ENCODE measurements at regions not wholly inside any gene's neighbourhood (a gene's known extent, or its start where the extent isn't known, plus 50 kb on each side); places are given as distances from the start of the nearest gene placed in this dataset.

GRCh38 chr1:222314839-222315238, 233.1 kb downstream of the HHIPL2 start:
- 98% methylated on average over 2 of the region's 2 CpGs for WGBS (ENCODE audit: low lambda C conversion rate, missing lambda C conversion rate)
- H3K4me3 ChIP-seq = no peak overlapping the region

GRCh38 chr1:222310836-222311235, 237.1 kb downstream of the HHIPL2 start:
- Histone ChIP-seq H3K9me3 (ENCODE audit: low read depth) (no peaks in the 10 kb centered on the region), H3K27me3 (no peaks in the 10 kb centered on the region), H3K27ac (no peak overlapping the region), H4K20me1 (ENCODE audit: insufficient read depth, poor library complexity, severe bottlenecking) (no peaks in the 10 kb centered on the region), H2AFZ (no peak overlapping the region), H3K4me2 (no peak overlapping the region), H3K79me2 (no peaks in the 10 kb centered on the region), H3K4me1 (ENCODE audit: insufficient read depth) (no peaks in the 10 kb centered on the region), H3K9me2 (replicated peaks; ENCODE audit: insufficient read depth) (no peaks in the 10 kb centered on the region), H3K36me3 (replicated peaks; ENCODE audit: insufficient read depth, low read depth) (no peaks in the 10 kb centered on the region), H3K4me3 (no peak overlapping the region)
- DNase-seq (ENCODE audit: low spot score) = no peak
- TF ChIP-seq CTCF (IDR thresholded peaks at IDR 0.05; ENCODE audit: poor library complexity) = no peak
- TF ChIP-seq EZH2 (IDR thresholded peaks at IDR 0.05; ENCODE audit: borderline replicate concordance) = no peak
- TF ChIP-seq EZH2phosphoT487 (IDR thresholded peaks at IDR 0.05; ENCODE audit: low read depth, severe bottlenecking, unreplicated experiment) = no peak
- 91% methylated on average over 5 of the region's 5 CpGs for WGBS (ENCODE audit: low lambda C conversion rate, missing lambda C conversion rate)

More at GRCh38 chr1:222314839-222315238, 233.1 kb downstream of the HHIPL2 start:
- Histone ChIP-seq H3K27me3 (no peaks in the 10 kb centered on the region), H3K27ac (no peak overlapping the region), H3K4me2 (no peak overlapping the region), H4K20me1 (ENCODE audit: insufficient read depth, poor library complexity, severe bottlenecking) (no peaks in the 10 kb centered on the region), H3K36me3 (replicated peaks; ENCODE audit: insufficient read depth, low read depth) (no peaks in the 10 kb centered on the region), H3K9me2 (replicated peaks; ENCODE audit: insufficient read depth) (no peaks in the 10 kb centered on the region), H3K79me2 (no peaks in the 10 kb centered on the region), H3K9me3 (ENCODE audit: low read depth) (no peaks in the 10 kb centered on the region), H2AFZ (no peak overlapping the region), H3K4me1 (ENCODE audit: insufficient read depth) (no peaks in the 10 kb centered on the region)
- no peak for DNase-seq (ENCODE audit: low spot score)
- no peak for TF ChIP-seq CTCF (IDR thresholded peaks at IDR 0.05; ENCODE audit: poor library complexity)

DNA sequence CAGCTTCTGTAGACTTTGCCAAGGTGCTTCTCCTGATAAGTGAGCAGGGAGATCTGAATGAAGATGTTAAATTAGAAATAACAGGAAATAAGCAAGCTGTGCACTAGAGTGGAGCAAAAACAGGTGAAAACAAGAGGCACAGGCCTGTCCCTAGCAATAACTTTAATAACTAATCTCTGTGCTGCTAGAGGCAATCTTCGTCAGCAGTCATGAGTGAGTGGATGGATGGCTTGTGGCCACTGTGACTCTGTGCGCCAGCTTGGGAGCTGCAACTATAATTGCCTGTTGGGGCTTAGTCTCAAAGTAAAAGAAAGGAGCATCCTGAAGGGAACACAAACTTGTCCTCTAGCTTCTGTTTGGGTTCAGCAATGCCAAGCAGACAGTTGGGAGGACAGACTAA, 240.3 kb downstream of the HHIPL2 start:
- H3K79me2 ChIP-seq = no peaks in the 10 kb centered on the region
- no peaks in the 10 kb centered on the region for H3K4me1 ChIP-seq (ENCODE audit: insufficient read depth)
- no peak overlapping the region for H2AFZ ChIP-seq
- H3K4me2 ChIP-seq = no peak overlapping the region
- no peaks in the 10 kb centered on the region for H3K27me3 ChIP-seq
- DNase-seq (ENCODE audit: low spot score) = no peak
- TF ChIP-seq EZH2 (IDR thresholded peaks at IDR 0.05; ENCODE audit: borderline replicate concordance) (no peak), EZH2phosphoT487 (IDR thresholded peaks at IDR 0.05; ENCODE audit: low read depth, severe bottlenecking, unreplicated experiment) (no peak), CTCF (IDR thresholded peaks at IDR 0.05; ENCODE audit: poor library complexity) (no peak)
- H3K9me2 ChIP-seq (replicated peaks; ENCODE audit: insufficient read depth) = no peaks in the 10 kb centered on the region
- no peaks in the 10 kb centered on the region for H3K9me3 ChIP-seq (ENCODE audit: low read depth)
- H4K20me1 ChIP-seq (ENCODE audit: insufficient read depth, poor library complexity, severe bottlenecking) = no peaks in the 10 kb centered on the region
- H3K36me3 ChIP-seq (replicated peaks; ENCODE audit: insufficient read depth, low read depth) = no peaks in the 10 kb centered on the region
- WGBS (ENCODE audit: low lambda C conversion rate, missing lambda C conversion rate) = 63% methylated on average over 2 of the region's 2 CpGs
- H3K27ac ChIP-seq = no peak overlapping the region
- H3K4me3 ChIP-seq = no peak overlapping the region

- TF ChIP-seq CTCF (IDR thresholded peaks at IDR 0.05; ENCODE audit: poor library complexity) = no peak
- TF ChIP-seq EZH2 (IDR thresholded peaks at IDR 0.05; ENCODE audit: borderline replicate concordance) = no peak
- TF ChIP-seq EZH2phosphoT487 (IDR thresholded peaks at IDR 0.05; ENCODE audit: low read depth, severe bottlenecking, unreplicated experiment) = no peak
- H3K4me1 ChIP-seq (ENCODE audit: insufficient read depth) = no peaks in the 10 kb centered on the region
- WGBS (ENCODE audit: low lambda C conversion rate, missing lambda C conversion rate) = 86% methylated on average over 1 of the region's 1 CpG
- H3K79me2 ChIP-seq = no peaks in the 10 kb centered on the region
- H3K4me3 ChIP-seq = no peak overlapping the region
- H3K9me2 ChIP-seq (replicated peaks; ENCODE audit: insufficient read depth) = no peaks in the 10 kb centered on the region
- H3K36me3 ChIP-seq (replicated peaks; ENCODE audit: insufficient read depth, low read depth) = no peaks in the 10 kb centered on the region
- DNase-seq (ENCODE audit: low spot score) = no peak
- no peaks in the 10 kb centered on the region for H3K9me3 ChIP-seq (ENCODE audit: low read depth)
- H2AFZ ChIP-seq = no peak overlapping the region
- H3K27me3 ChIP-seq = no peaks in the 10 kb centered on the region
- H4K20me1 ChIP-seq (ENCODE audit: insufficient read depth, poor library complexity, severe bottlenecking) = no peaks in the 10 kb centered on the region
- H3K4me2 ChIP-seq = no peak overlapping the region
- no peak overlapping the region for H3K27ac ChIP-seq
Observed at GRCh38 chr1:222306512-222306911, 241.4 kb downstream of the HHIPL2 start.

Measured in hepatocyte (in vitro differentiated cells).